BLaER1 treated with 17β-estradiol and CSF1 and Interleukin-3, amounts not matched to agents 10 nM and 100 nM (cell line): ENCODE measurements at regions not wholly inside any gene's neighbourhood (a gene's known extent, or its start where the extent isn't known, plus 50 kb on each side); places are given as distances from the start of the nearest gene placed in this dataset.

Experiments used
- H3K27ac ChIP-seq, 11 experiments: shearing (Covaris generic); formaldehyde crosslinking; 2 replicates each; pipeline ENCODE4 v1.8.1; 2022
- H3K27me3 ChIP-seq, 11 experiments: shearing (Covaris generic); formaldehyde crosslinking; 2 replicates each; pipeline ENCODE4 v1.8.1; 2022
- H3K36me3 ChIP-seq, 11 experiments: shearing (Covaris generic); formaldehyde crosslinking; 2 replicates each; pipeline ENCODE4 v1.8.1; 2022
- H3K4me1 ChIP-seq, 10 experiments: shearing (Covaris generic); formaldehyde crosslinking; 2 replicates each; pipeline ENCODE4 v1.8.1; 2022
- H3K4me2 ChIP-seq, 11 experiments: shearing (Covaris generic); formaldehyde crosslinking; 2 replicates each; pipeline ENCODE4 v1.8.1; 2022
- H3K4me3 ChIP-seq, 10 experiments: shearing (Covaris generic); formaldehyde crosslinking; 2 replicates each; pipeline ENCODE4 v1.8.1; 2022
- H3K9ac ChIP-seq, 11 experiments: shearing (Covaris generic); formaldehyde crosslinking; 2 replicates each; pipeline ENCODE4 v1.8.1; 2022
- H3K9me3 ChIP-seq, 11 experiments: shearing (Covaris generic); formaldehyde crosslinking; replicated peaks in 1 of 11; 2 replicates each; pipeline ENCODE4 v1.8.1; 2022
- H4K20me1 ChIP-seq, 11 experiments: shearing (Covaris generic); formaldehyde crosslinking; 2 replicates each; pipeline ENCODE4 v1.8.1; 2022
- Cebpa-rat ChIP-seq, 11 experiments: shearing (Covaris generic); IDR thresholded peaks; 2 replicates each; pipeline ENCODE4 v1.8.1; 2022

DNA sequence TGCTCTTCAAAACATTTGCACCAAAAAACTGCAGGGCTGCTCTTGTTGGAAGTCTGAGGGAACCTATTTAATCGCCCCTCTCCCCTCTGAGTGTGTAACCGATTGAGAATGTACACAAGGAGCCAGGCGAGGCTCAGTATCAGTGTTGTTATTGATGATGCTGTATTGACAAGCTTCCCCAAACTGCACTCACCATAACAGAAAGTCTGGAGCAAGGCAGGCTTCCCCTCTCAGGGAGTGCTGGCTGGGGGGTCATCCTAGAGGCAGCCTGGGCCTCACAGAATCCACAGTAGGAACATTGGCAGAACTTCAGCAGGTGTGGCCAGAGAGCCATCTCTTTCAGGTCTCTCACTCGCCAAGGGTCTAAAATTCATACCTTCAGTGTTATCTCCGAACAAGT is 58.1 kb upstream of the TUNAR start:
- Histone ChIP-seq H3K27me3 (no peaks in the 10 kb centered on the region), H3K4me3 (no peak overlapping the region), H3K9ac (no peak overlapping the region), H3K9me3 (no peaks in the 10 kb centered on the region), H3K27ac (no peak overlapping the region), H3K36me3 (no peaks in the 10 kb centered on the region), H3K4me2 (no peak overlapping the region), H4K20me1 (no peaks in the 10 kb centered on the region), H3K4me1 (no peaks in the 10 kb centered on the region)
- no peak for TF ChIP-seq Cebpa-rat (IDR thresholded peaks at IDR 0.05)

DNA sequence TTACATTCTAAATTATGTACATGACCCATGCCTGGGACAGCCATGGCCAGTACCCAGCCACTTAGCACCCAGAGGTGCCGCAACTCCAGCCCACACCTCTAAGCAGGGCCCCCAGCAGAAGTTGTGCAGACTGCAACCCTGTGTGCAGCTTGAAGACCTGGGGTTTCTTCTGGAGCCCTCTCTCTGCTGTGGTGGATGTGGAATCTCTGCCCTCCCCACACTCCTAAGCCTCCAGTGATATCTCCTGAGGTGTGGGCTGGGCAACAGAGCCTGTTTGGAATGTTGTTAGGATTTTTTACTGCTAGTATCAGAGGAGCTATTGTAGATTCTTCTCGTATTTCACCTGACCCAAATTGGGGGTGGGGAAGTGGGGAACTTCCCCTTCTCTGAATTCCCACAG is 59.4 kb upstream of the TUNAR start:
- no peaks in the 10 kb centered on the region for H3K36me3 ChIP-seq
- H3K27me3 ChIP-seq: no peaks in the 10 kb centered on the region
- H3K4me2 ChIP-seq: no peak overlapping the region
- no peaks in the 10 kb centered on the region for H4K20me1 ChIP-seq
- TF ChIP-seq Cebpa-rat (IDR thresholded peaks at IDR 0.05): no peak
- H3K9me3 ChIP-seq: no peaks in the 10 kb centered on the region
- H3K27ac ChIP-seq: no peak overlapping the region
- H3K9ac ChIP-seq: no peak overlapping the region
- H3K4me3 ChIP-seq: no peak overlapping the region
- no peaks in the 10 kb centered on the region for H3K4me1 ChIP-seq

DNA sequence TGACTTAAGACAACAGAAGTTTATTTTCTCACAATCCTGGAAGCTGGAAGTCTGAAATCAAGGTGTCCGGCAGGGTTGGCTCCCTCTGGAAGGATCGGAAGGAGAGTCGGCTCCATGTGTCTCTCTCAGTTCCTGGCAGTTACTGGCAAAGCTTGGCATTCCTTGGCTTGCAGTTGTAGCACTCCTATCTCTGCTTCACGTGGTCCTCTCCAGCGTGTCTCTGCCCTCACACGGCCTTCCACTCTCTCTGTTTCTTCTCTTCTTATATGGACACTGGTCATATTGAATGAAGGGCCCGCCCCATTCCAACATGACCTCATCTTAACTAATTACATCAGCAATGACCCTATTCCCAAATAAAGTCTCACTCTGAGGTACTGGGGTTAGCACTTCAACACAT is 60.1 kb upstream of the TUNAR start:
- no peak overlapping the region for H3K27ac ChIP-seq
- H3K4me3 ChIP-seq: no peak overlapping the region
- H3K9me3 ChIP-seq: no peaks in the 10 kb centered on the region
- no peak for TF ChIP-seq Cebpa-rat (IDR thresholded peaks at IDR 0.05)
- H3K36me3 ChIP-seq: no peaks in the 10 kb centered on the region
- H3K4me1 ChIP-seq: no peaks in the 10 kb centered on the region
- no peaks in the 10 kb centered on the region for H4K20me1 ChIP-seq
- H3K9ac ChIP-seq: no peak overlapping the region
- H3K27me3 ChIP-seq: no peaks in the 10 kb centered on the region
- H3K4me2 ChIP-seq: no peak overlapping the region

DNA sequence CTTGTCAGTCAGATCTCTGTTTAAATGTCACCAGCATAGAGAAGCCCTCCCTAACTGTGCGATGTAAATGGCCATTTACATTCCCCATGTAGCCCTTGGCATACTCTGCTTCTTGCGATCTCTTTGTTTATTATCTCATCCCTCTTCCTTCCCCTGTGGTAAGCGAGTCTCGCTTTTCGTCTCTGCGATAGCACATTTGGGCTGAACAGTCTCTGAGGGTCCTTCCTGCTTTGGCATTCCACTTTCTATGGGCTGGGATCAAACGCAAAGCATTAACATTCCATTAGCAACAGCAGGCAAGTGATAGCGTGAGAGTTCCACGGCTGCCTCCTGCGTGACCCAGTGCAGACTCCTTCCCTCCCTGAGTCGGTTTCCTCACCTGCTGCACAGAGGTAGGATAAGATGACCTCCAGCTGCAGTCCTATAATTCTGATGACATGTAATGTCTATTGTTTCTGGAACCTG is 61.4 kb upstream of the TUNAR start:
- Histone ChIP-seq H3K4me1 (no peaks in the 10 kb centered on the region), H3K4me3 (no peak overlapping the region), H3K9ac (no peak overlapping the region), H3K27ac (no peak overlapping the region), H3K9me3 (no peaks in the 10 kb centered on the region), H3K36me3 (no peaks in the 10 kb centered on the region), H3K4me2 (no peak overlapping the region), H4K20me1 (no peaks in the 10 kb centered on the region), H3K27me3 (no peaks in the 10 kb centered on the region)
- TF ChIP-seq Cebpa-rat (IDR thresholded peaks at IDR 0.05): no peak

DNA sequence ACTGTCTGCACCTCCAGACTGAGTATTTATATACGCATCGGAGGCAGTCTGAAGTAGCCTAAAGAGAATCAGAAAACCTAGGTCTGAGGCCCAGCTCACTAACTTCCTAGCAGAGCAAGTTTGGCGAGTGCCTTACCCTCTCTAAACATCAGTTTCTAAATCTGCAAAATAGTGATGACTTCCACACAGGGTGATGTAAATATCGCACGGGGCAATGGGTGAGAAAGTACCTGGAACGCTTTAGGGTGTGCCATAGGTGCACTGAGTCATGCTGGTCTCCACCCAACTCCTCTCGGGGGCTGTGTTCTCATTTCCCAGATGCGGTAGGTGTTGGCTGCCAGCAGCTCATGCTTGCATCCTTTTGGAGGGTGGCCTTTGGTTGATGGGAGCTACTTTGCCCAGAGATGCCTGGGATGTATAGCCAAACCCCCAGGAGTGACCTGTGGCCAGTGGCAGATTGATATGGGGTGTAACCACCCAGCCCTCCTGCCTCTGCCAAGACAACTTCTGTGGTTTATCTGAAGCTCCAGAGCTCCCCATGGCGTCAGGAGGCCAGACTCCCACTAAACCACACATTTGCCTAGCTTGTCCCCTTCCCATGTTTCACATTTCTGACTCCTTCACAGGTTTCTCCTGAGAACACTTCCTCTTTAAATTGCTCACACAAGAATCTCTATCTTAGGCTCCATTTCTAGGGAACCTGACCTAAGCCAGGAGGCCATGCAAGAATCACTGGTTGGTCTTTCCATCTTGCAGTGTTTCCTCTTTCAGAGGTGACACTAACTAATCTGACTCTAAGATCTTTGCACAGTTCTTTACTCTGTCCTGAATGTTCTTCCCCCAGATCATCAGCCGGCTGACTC is 62.0 kb upstream of the TUNAR start:
- no peak overlapping the region for H3K9ac ChIP-seq
- no peaks in the 10 kb centered on the region for H3K27me3 ChIP-seq
- H4K20me1 ChIP-seq: no peaks in the 10 kb centered on the region
- H3K9me3 ChIP-seq: peaks cover 0 to 3% (median 0%) of the 10 kb centered on the region in 11 experiments; a peak in 1 of 22 replicates
- no peaks in the 10 kb centered on the region for H3K36me3 ChIP-seq
- TF ChIP-seq Cebpa-rat (IDR thresholded peaks at IDR 0.05): no peak
- no peaks in the 10 kb centered on the region for H3K4me1 ChIP-seq
- H3K27ac ChIP-seq: no peak overlapping the region
- no peak overlapping the region for H3K4me3 ChIP-seq
- H3K4me2 ChIP-seq: no peak overlapping the region

DNA sequence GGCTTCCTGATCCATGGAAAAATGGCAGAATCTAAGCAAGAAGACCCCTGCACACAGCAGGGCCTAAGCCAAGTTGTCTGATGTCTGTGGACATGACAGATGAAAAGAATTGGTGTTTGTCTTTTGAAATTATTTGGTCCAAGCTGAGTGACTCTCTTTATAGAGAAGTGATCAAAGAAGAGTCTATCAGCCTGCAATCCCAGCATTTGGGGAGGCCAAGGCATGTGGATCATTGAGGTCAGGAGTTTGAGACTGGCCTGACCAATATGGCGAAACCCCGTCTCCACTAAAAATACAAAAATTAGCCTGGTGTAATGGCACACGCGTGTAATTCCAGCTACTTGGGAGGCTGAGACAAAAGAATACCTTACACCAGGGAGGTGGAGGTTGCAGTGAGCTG is 64.8 kb upstream of the TUNAR start:
- H3K9ac ChIP-seq: no peak overlapping the region
- no peaks in the 10 kb centered on the region for H3K27me3 ChIP-seq
- H3K9me3 ChIP-seq: peaks cover 13 to 25% (median 17%) of the 10 kb centered on the region in 11 experiments
- no peak for TF ChIP-seq Cebpa-rat (IDR thresholded peaks at IDR 0.05)
- no peaks in the 10 kb centered on the region for H4K20me1 ChIP-seq
- no peak overlapping the region for H3K4me2 ChIP-seq
- H3K27ac ChIP-seq: no peak overlapping the region
- H3K4me1 ChIP-seq: no peaks in the 10 kb centered on the region
- H3K36me3 ChIP-seq: no peaks in the 10 kb centered on the region
- no peak overlapping the region for H3K4me3 ChIP-seq

DNA sequence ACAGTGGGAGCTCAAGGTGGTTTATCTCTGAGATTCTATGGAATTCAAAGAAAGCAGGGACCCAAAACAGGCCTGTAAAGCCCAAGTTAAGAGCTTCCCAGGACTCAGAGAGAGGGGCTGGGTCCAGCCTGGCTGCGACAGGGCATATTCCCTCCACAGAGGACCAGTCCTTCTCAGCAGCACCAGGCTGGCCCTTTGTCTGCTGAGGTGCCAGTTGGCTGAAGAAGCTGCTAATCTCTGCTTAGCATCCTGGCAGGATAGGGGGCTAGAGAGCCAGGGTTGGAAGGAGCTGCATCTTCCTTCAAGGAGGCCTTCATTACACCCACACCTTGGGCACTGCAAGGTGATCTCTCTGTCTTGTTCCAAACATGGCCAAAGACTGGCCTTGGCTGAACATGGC is 68.3 kb upstream of the TUNAR start:
- no peaks in the 10 kb centered on the region for H4K20me1 ChIP-seq
- no peak overlapping the region for H3K9ac ChIP-seq
- H3K27me3 ChIP-seq: no peaks in the 10 kb centered on the region
- H3K4me2 ChIP-seq: no peak overlapping the region
- H3K4me3 ChIP-seq: no peak overlapping the region
- TF ChIP-seq Cebpa-rat (IDR thresholded peaks at IDR 0.05): no peak
- H3K27ac ChIP-seq: no peak overlapping the region
- H3K4me1 ChIP-seq: no peaks in the 10 kb centered on the region
- no peaks in the 10 kb centered on the region for H3K36me3 ChIP-seq
- H3K9me3 ChIP-seq: peaks cover 35 to 56% (median 44%) of the 10 kb centered on the region in 11 experiments

DNA sequence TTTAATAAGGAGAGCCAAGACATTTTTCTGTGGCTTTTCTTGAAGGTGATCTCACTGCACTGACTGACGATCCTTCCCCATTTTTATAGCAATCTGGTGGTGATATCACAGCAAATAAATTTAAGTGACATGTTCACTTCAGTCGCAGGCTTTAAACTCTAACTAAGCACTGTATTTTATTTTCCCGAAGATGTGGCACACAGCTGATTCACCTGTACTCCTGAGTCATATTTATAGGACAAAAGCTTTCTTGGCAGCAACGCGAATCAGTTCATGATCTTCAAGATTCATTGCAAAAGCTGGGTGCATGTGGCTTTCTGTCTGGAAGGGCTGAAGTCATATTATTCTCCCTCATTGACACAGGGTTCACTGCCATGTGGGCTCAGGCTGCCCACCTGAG is 79.8 kb upstream of the TUNAR start:
- H3K4me1 ChIP-seq: peaks cover 0 to 7% (median 0%) of the 10 kb centered on the region in 10 experiments; a peak in 3 of 20 replicates
- no peak overlapping the region for H3K4me2 ChIP-seq
- TF ChIP-seq Cebpa-rat (IDR thresholded peaks at IDR 0.05): no peak
- no peak overlapping the region for H3K4me3 ChIP-seq
- no peak overlapping the region for H3K27ac ChIP-seq
- no peaks in the 10 kb centered on the region for H3K36me3 ChIP-seq
- no peaks in the 10 kb centered on the region for H4K20me1 ChIP-seq
- no peak overlapping the region for H3K9ac ChIP-seq
- H3K9me3 ChIP-seq: no peaks in the 10 kb centered on the region
- H3K27me3 ChIP-seq: no peaks in the 10 kb centered on the region

DNA sequence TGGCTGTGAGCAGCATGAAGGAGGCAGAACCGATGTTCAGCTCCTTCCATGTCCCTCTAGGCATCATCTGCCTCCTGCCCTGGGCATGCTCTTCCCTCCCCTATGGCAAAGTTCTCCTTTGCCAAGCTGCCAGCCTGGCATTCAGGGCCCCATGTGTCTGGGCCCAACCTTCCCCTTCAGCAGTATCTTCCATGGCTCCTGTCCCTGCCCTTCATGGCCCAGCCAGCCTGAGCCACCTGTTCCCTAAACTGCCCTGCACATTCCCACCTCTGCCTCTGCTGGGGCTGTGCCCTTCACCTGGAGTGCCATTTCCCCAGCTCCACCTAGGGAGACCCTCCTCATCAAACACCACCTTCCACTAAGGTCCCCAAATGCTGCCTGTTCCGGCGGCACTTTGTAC is 74.0 kb upstream of the TCL1A start:
- H3K4me2 ChIP-seq: no peak overlapping the region

DNA sequence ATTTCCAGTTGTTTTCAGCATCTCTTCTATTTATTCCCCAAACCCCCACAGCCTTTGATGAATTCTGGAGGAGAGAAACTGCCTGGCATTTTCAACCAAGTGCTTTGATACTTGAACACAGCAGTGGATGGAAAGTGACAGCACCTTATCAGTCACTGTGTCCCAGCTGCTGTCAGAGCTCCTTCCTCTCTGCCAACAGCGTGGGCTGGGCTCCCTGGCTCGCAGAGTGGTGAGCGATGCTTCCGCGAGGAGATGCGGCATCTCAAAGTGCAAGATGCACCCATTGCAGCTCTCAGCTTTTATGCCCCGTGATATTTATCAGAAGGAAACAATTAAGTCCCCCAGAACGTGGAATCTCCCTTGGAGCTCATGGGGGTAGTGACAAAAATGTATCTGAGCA is 72.6 kb upstream of the TCL1A start:
- Histone ChIP-seq H3K27me3 (no peaks in the 10 kb centered on the region), H3K4me1 (no peaks in the 10 kb centered on the region), H4K20me1 (no peaks in the 10 kb centered on the region; a peak in 1 of 22 replicates), H3K9ac (no peak overlapping the region), H3K4me2 (no peak overlapping the region), H3K4me3 (no peak overlapping the region), H3K27ac (no peak overlapping the region), H3K36me3 (no peaks in the 10 kb centered on the region), H3K9me3 (no peaks in the 10 kb centered on the region)
- no peak for TF ChIP-seq Cebpa-rat (IDR thresholded peaks at IDR 0.05)

More for the DNA sequence above, 74.0 kb upstream of the TCL1A start:
- Histone ChIP-seq H3K9me3 (no peaks in the 10 kb centered on the region), H4K20me1 (no peaks in the 10 kb centered on the region; a peak in 1 of 22 replicates), H3K9ac (no peak overlapping the region), H3K27me3 (no peaks in the 10 kb centered on the region), H3K36me3 (no peaks in the 10 kb centered on the region), H3K4me1 (no peaks in the 10 kb centered on the region), H3K27ac (no peak overlapping the region), H3K4me3 (no peak overlapping the region)
- no peak for TF ChIP-seq Cebpa-rat (IDR thresholded peaks at IDR 0.05)
